ENCODE measurements at regions not wholly inside any gene's neighbourhood (a gene's known extent, or its start where the extent isn't known, plus 50 kb on each side); places are given as distances from the start of the nearest gene placed in this dataset.

- TF ChIP-seq POLR2A (IDR thresholded peaks at IDR 0.05) (no peak), POLR2AphosphoS5 (IDR thresholded peaks at IDR 0.05) (no peak), EP300 (IDR thresholded peaks at IDR 0.05) (no peak)
Measured at GRCh38 chr3:178308771-178309170, 227.5 kb upstream of the KCNMB2 start.
